Hematopoietic multipotent progenitor cell (in vitro differentiated cells): ENCODE measurements at regions not wholly inside any gene's neighbourhood (a gene's known extent, or its start where the extent isn't known, plus 50 kb on each side); places are given as distances from the start of the nearest gene placed in this dataset.
"Not testable (repeated sequence)": the region's sequence is repeated elsewhere in the genome, so short reads cannot be mapped to it uniquely, and the experiment has no call there.

Experiments used
- DNase-seq, 3 donors: peaks; one replicate each; pipeline ENCODE4 v3.0.0-alpha.2; 2011 to 2015; ENCODE audit warnings: low read depth in 2 of 3, low spot score in 2 of 3

DNA sequence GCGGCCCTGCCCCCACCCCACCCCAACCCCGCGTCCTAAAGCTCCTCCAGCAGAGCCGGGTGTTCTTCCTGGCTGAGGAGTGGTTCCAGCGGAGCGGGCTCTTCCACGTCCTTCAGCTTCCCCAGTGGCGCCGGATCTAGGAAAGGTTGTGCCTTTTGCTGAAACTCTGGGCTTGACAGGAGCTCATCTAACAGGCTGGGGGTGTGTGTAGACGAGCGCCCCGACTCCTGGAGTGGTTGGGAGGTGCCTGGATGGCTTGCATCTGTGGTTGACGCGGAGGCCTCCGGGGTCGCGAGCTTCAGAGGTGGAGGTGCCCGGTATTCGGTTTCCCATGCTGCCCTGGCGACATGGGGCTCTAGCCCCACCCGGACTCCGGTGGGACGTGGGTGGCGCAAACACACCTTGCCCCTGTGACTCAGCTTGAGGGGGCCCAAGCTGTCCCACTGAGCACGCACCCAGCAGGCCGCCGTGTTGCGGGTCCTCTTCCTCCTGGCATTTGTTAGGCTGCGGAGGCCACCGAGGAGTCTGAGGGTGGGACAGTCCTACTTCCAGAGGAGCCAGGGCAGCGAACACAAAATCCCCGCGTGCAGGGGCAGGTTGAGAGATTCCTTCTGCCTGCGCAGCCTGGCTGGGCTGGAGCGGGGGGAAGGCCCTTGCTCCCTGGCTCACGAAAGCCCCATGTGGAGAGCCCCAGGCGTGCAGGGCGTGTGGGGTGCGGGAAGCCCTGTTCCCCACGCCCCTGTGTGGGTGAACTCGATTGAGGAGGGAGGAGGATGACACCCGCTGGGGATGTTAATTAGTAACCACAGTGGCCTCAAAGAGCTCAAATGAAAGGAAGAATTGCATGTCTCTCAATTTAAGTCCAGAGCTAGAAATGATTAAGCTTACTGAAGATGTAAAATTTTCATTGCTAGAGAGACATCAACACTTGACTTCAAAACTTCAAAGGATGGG is 3921.7 kb upstream of the OR11H1 start:
- DNase-seq = not testable (repeated sequence)

DNA sequence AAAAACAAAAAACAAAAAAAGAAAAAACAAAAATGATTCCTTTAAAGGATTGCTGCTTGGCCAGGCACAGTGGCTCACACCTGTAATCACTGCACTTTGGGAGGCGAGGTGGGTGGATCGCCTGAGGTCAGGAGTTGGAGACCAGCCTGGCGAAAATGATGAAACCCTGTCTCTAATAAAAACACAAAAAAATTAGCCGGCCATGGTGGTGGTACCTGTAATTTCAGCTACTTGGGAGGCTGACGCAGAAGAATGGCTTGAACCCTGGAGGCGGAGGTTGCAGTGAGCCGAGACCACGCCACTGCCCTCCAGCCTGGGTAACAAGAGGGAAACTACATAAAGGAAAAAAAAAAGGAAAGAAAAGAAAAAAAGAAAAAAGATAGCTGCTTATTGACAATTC is 3920.8 kb upstream of the OR11H1 start:
- not testable (repeated sequence) for DNase-seq

DNA sequence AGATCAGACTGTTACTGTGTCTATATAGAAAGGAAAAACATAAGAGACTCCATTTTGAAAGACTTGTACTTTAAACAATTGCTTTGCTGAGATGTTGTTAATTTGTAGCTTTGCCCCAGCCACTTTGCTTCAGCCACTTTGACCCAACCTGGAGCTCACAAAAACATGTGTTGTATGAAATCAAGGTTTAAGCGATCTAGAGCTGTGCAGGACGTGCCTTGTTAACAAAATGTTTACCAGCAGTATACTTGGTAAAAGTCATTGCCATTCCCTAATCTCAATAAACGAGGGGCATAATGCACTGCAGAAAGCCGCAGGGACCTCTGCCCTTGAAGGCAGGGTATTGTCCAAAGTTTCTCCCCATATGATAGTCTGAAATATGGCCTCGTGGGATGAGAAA is 3919.5 kb upstream of the OR11H1 start:
- DNase-seq = not testable (repeated sequence)

DNA sequence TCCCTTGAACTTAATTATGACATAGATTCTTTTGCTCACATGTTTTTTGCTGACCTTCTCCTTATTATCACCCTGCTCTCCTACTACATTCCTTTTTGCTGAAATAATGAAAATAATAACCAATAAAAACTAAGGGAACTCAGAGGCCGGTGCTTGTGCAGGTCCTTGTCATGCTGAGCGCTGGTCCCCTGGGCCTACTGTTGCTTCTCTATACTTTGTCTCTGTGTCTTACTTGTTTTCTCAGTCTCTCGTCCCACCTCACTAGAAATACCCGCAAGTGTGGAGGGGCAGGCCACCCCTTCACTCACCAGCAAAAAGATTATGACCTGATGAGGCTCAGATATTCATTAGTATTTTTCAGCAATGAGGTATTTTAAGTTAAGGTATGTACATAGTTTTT is 3918.8 kb upstream of the OR11H1 start:
- not testable (repeated sequence) for DNase-seq

DNA sequence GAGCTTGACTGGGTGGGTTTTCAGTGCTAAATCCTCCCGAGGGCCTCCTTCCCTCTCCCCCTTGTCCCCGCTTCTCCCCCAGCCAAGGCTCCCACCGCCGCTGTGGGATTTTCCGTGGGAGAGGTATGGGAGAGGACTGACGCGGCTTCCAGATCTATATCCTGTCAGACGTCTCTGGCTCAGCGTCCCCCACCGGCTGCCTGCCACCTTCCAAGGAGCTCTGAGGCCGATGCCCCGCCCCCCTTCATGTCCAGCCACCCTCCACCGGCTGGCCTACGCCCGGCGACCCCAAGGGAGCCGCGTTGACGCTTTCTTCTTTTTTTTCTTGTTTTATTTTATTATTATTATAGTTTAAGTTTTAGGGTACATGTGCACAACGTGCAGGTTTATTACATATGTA is 3916.7 kb upstream of the OR11H1 start:
- DNase-seq = not testable (repeated sequence)

DNA sequence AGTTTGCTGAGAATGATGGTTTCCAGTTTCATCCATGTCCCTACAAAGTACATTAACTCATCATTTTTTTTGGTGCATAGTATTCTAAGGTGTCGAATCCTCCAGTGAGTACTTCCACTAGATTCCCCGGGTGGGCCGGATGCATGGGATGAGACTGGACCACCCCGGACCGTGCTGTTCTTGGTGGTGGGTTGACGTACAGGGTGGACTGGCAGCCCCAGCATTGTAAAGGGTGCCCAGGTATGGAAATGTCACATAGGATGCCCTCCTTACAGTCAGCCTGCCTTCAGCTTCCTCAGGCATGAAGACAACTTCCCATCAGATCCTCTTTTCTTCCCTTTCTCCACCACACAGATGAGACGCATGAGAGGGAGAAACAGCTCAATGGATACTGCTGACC is 3916.1 kb upstream of the OR11H1 start:
- DNase-seq = not testable (repeated sequence)

DNA sequence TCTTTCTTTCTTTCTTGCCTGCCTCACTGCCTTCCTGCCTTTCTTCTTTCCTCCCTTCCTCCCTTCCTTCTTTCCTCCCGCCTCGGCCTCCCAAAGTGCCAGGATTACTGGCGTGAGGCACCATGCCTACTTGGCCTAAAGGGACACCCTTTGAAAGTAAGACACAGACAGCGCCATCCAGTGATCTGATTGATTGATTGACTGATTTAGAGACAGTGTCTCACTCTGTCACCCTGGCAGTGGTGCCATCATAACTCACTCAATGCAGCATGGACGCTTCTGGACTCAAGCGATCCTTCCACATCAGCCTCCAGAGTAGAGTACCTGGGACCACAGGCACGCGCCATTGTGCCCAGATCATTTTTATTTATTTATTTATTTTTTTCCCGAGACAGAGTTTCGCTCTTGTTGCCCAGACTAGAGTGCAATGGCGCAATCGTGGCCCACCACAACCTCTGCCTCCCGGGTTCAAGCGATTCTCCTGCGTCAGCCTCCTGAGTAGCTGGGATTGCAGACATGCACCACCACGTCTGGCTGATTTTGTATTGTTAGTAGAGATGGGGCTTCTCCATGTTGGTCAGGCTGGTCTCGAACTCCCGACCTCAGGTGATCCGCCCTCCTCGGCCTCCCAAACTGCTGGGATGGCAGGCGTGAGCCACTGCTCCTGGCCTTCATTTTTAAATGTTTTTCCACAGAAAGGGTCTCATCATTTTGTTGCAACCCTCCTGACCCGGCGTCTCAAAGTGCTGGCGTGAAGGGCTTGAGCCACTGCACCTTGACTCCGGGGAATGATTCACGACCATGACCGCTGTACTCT is 3914.7 kb upstream of the OR11H1 start:
- DNase-seq = not testable (repeated sequence)

DNA sequence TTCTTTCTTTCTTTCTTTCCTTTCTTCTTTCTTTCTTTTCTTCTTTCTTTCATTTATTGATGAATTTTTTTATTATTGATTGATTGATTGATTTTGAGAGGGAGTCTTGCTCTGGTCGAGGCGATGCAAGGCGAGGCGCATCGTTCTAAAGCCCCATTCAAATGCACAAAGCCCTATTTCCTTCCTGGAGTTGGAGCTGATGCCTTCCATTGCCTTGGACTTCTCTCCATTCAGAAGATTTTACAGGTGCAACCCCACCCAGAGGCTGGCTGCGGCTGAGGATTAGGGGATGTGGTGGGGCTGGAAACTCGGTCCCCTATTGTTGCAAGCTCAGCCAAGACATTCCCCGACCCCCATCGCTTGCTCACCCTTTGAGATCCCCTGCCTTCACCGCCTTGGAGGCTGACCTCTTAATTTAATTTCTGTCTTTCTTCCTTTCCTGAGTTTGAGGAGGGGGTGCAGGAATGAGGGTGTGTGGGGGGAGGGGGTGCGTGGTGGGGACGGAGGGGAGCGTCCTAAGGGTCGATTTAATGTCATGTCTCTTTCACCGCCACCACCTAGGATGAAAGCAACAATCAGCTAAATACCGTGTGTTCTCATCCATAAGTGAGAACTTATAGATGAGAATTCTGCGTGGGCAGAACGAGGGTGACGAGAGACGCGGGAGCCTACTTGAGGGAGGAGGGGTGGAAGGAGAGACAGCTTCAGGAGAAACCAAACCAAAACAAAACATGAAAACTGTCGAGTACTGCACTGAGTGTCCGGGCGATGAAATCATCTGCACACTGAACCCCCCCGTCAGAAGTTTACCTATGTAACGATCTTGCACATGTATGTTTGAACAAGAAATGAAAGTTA is 3913.9 kb upstream of the OR11H1 start:
- DNase-seq = no peak

DNA sequence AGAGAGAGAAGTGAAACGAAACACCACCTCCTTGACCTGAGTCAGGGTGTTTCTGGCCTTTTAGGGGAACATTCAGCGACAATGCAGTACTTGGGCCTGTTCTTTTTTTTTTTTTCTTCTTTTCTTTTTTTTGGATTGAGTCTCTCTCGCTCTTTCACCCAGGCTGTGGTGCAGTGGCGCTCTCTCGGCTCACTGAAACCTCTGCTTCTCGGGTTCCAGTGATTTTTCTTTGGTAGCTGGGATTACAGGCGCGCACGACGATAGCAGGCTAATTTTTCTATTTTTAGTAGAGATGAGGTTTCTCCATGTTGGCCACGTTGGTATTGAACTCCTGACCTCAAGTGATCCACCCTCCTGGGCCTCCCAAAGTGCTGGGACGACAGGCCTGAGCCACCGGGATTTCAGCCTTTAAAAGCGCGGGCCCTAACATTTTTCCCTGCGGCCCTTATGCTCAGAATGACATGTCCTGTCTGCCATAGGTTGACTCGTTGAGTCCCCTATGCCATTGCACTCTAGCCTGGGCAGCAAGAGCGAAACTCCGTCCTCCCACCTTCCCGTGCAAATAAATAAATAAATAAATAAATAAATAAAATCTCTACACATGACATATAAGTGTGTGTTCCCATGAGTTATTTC is 3913.1 kb upstream of the OR11H1 start:
- DNase-seq = not testable (repeated sequence)

DNA sequence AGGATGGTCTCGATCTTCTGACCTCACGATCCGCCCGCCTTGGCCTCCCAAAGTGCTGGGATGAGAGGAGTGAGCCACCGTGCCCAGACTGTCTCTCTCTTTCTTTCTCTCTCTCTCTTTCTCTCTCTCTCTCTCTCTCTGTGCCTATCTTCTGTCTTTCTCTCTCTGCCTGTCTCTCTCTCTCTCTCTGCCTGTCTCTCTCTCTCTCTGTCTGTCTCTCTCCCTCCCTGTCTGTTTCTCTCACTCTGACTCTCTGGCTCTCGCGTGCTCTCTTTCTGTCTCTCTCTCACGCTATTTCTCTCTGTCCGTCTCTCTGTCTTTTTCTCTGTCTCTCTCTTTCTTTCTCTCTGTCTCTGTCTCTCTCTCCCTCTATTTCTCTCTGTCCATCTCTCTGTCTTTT is 3911.2 kb upstream of the OR11H1 start:
- DNase-seq = no peak

DNA sequence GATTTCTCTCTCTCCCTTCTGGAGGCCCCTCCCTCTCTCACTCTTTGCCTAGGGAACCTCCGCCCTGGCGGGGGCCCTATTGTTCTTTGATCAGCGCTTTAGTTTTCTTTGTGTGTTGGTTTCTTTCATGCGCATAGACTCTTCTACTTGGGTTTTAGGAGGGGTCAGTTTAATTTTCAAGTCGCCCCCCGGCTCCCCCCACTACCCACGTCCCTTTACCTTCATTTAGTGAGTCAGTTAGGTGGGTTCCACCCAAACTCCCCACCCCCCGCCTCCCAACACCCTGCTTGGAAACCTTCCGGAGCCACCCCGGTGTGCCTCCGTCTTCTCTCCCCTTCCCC is 3909.7 kb upstream of the OR11H1 start:
- not testable (repeated sequence) for DNase-seq

DNA sequence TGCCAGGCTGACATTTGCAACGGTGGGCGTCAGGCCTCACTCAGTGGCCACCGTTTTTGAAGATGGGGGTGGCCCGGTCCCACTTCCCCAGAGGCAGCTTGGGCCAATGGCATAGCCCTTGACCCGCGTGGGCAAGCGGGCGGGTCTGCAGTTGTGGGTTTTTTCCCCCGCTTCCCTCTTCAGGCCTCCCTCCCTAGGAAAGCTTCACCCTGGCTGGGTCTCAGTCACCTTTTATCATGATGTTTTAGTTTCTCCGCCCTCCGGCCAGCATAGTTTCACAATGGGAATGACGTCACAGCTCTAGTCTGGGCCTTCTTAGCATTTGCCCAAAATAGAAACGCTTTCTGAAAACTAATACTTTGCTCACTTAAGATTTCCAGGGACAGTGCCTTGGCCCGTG is 3909.3 kb upstream of the OR11H1 start:
- not testable (repeated sequence) for DNase-seq

DNA sequence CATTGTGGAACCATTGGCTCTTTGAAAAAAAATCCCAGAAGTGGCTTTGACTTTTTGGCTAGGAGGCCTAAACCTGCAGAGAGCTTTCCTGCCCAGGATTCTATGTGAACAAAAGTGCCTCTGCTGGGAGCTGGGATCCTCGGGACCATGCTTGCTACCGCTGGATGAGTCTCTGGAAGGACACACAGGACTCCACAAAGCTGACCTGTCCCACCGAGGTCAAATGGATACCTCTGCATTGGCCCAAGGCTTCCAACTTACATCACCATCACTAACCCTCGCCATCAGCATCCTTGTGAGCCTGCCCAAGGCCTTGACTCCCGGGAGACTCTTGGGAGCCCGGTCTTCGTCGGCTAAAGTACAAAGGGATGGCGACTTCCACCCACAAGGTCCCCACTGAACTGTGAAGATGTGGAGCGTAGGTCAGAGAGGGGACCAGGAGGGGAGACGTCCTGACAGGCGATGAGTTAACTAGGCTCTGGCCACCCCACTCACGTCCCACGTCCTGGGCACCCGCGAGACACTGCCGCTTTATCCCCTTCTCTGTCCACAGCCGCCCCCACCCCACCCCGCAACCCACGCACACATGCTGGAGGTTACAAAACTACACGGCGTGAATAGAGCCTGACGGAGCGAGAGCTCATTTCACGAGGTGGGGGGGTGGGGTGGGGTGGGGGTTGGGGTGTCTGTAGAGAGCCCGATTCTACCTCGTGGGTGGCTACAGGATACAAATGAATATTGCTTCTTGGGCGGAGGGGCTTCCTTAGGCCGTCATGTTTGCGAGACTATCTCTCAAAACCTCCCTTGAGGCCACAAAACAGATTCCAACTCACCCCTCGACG is 3906.8 kb upstream of the OR11H1 start:
- not testable (repeated sequence) for DNase-seq

DNA sequence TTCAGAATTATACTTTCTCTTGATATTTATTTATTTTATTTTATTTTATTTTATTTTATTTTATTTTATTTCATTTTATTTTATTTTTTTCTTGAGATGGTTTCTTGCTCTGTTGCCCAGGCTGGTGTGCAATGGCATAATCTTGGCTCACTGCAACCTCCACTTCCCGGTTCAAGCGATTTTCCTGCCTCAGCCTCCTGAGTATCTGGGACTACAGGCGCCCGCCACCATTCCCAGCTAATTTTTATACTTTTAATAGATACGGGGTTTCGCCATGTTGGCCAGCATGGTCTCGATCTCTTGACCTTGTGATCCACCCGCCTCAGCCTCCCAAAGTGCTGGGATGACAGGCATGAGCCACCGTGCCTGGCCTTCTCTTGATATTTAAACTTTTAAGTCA is 3905.2 kb upstream of the OR11H1 start:
- DNase-seq = not testable (repeated sequence)

DNA sequence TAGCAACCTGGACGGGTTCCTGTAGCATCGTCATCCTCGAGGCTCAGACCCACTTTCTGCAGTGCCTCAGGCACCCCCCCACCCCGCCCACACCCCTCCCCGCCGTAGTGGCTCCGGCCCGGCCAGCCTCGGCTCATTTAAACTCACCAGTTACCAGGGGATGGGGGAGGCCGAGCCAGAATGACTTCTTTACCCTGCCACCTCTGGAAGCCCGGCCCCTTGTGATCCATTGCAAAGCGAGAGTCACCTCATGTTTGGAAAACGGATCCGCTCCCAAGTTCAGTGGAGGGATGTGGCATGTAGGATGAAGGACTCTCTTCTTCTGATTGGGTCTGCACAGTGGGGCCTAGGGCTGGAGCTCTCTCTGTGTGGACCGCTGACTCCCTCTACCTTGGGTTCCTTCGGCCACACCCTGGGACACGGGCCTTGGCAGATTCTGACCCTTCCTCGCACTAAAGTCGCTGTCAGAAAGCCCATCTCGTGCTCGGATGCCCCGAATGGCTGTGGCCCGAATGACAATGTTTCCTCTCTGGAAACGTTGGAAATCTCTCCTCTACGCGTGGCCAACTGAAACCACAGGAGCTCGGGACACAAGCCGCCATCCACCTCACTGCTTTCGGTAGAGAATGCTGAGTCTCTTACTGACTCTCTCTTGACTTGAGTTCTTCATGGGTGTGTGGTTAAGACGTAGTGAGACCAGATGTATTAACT is 3902.1 kb upstream of the OR11H1 start:
- not testable (repeated sequence) for DNase-seq

DNA sequence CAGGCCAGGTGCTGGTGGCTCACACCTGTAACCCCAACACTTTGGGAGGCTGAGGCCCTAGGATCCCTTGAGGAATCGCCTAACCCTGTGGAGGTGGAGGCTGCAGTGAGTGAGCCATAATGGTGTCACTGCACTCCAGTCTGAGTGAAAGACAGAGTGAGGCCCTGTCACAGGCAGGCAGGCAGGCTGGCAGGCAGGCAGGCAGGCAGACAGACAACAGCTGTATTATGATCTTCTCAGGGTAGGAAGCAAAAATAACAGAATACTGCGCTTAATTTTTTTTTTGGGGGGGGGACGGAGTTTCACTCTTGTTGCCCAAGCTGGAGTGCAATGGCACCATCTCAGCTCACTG is 3901.6 kb upstream of the OR11H1 start:
- no peak for DNase-seq

DNA sequence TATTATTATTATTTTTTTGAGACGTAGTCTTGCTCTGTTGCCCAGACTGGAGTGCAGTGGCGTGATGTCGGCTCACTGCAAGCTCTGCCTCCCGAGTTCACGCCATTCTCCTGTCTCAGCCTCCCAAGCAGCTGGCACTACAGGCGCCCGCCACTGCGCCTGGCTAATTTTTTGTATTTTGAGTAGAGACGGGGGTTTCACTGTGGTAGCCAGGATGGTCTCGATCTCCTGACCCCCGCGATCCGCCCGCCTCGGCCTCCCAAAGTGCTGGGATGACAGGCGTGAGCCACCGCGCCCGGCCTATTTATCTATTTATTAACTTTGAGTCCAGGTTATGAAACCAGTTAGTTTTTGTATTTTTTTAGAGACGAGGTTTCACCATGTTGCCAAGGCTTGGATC is 3901.0 kb upstream of the OR11H1 start:
- not testable (repeated sequence) for DNase-seq

DNA sequence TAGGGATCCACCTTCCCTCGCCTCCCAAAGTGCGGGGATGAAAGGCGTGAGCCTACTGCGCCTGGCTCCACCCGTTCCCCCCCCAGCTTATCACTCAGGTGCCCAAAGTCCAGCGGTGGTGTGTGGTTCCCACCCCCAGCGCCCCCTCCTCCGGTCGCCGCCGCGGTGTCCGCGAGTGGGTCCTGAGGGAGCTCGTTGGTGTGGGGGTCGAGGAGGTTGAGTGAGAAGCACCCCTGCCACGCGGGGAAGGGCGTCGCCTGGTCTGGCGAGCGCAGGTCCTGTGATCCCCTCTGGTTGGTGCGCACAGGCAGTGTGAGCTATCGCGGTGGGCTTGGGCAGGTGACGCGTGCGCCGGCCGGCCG is 3900.6 kb upstream of the OR11H1 start:
- no peak for DNase-seq
